ENCODE measurements at regions not wholly inside any gene's neighbourhood (a gene's known extent, or its start where the extent isn't known, plus 50 kb on each side); places are given as distances from the start of the nearest gene placed in this dataset.

DNA sequence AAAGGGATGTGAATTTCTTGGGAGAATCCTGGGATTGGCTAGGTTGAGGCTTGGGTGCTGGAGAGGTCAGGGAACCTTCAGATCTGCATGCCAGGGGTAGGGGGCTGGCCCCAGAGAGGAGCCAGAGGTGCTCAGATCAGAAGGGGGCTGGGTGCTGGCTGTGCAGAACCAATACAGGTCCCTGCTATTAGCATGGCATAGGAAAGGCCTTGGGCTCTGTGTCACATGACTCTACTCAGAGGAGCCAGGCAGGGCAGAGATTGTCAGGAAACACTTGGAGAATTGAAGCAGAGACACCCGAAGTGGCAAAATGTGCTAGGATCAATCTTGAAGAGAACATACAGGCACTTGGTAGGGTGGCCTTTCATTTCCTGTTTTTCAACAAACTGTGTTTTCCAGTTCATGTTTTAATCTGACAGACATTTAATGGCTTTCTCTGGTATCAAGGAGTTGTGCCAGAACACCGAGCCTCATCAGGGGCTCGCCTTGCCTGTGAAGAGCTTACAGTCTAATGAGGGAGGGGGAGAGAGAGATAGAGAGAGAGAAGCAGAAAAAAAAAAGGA lies 498.9 kb downstream of the RPS24 start:
- TF ChIP-seq, protein P1, sequence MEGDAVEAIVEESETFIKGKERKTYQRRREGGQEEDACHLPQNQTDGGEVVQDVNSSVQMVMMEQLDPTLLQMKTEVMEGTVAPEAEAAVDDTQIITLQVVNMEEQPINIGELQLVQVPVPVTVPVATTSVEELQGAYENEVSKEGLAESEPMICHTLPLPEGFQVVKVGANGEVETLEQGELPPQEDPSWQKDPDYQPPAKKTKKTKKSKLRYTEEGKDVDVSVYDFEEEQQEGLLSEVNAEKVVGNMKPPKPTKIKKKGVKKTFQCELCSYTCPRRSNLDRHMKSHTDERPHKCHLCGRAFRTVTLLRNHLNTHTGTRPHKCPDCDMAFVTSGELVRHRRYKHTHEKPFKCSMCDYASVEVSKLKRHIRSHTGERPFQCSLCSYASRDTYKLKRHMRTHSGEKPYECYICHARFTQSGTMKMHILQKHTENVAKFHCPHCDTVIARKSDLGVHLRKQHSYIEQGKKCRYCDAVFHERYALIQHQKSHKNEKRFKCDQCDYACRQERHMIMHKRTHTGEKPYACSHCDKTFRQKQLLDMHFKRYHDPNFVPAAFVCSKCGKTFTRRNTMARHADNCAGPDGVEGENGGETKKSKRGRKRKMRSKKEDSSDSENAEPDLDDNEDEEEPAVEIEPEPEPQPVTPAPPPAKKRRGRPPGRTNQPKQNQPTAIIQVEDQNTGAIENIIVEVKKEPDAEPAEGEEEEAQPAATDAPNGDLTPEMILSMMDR (IDR thresholded peaks at IDR 0.05): no peak
- no peak for TF ChIP-seq POLR2A (IDR thresholded peaks at IDR 0.05)
